C4-2B (cell line): ENCODE measurements at regions not wholly inside any gene's neighbourhood (a gene's known extent, or its start where the extent isn't known, plus 50 kb on each side); places are given as distances from the start of the nearest gene placed in this dataset.

Source experiments
- CTCF ChIP-seq: fragments of 450-650 bp; conservative IDR thresholded peaks from 2 replicates; pipeline ENCODE4 v1.5.1; 2017; ENCODE audit warnings: mild to moderate bottlenecking
- ZFX ChIP-seq: fragments of 450-650 bp; IDR thresholded peaks from 2 replicates; pipeline ENCODE4 v1.6.1; 2017

DNA sequence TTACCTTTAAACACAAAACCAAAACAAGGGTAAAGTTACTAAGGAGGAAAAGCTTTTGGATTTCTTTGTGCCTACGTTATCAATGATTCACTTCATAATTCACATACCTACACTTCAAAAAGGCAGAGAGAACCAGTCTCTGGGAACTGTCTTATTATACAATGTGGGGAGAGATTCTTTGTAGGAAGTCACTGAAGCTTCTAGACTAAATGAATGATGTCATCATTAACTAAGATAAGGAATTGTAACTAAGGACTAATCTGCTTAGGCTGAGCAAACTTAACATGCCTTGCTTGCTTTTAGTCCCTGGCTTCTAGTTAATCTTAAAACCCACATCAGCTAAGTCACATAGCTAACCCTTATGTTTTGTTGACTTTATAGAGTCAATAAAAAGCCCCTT, 771.2 kb downstream of the NXPH1 start:
- TF ChIP-seq CTCF (no peak), ZFX (no peak)
